ENCODE measurements at regions not wholly inside any gene's neighbourhood (a gene's known extent, or its start where the extent isn't known, plus 50 kb on each side); places are given as distances from the start of the nearest gene placed in this dataset.

DNA sequence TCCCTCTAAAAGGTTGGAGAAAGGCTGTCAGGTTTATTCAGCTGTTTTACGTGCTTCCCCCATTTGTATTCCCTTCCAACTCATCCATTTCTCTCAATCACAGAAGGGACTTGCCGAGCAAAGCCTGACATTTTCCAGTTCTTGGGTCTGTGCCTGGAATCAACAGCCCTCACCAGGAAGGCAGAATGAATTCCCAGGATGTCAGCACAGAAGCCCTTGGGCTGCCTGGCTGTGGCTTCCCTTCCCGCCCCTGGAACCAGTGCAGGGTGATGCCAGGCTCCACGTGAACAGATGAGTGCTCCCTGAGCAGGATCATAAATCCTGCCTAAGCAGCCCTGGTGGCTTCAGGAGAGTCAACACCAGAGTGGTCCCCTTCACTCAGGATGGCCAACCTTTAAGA lies 86.1 kb upstream of the CD83 start:
- Histone ChIP-seq H4K20me1 (ENCODE audit: insufficient read depth, low read length) (no peaks in the 10 kb centered on the region), H3K27ac (ENCODE audit: low read length) (peak overlapping the region; percentile 44; the same call in 1 of the 2 replicates), H3K36me3 (replicated peaks; ENCODE audit: low read depth, low read length) (peaks cover 3% of the 10 kb centered on the region), H3K9me3 (ENCODE audit: insufficient read depth, low read length) (peaks cover 1% of the 10 kb centered on the region; the same call in 1 of the 2 replicates), H2AFZ (ENCODE audit: low read depth, low read length) (no peak overlapping the region), H3K79me2 (ENCODE audit: low read length) (no peaks in the 10 kb centered on the region), H3K4me3 (ENCODE audit: low read length) (no peak overlapping the region), H3K4me1 (ENCODE audit: low read length) (peaks cover 83% of the 10 kb centered on the region), H3K9ac (ENCODE audit: low read length) (no peak overlapping the region), H3K4me2 (ENCODE audit: low read length) (no peak overlapping the region), H3K27me3 (ENCODE audit: low read depth, low read length) (no peaks in the 10 kb centered on the region)
- no peak for TF ChIP-seq EZH2phosphoT487 (IDR thresholded peaks at IDR 0.05; ENCODE audit: low read depth)
- TF ChIP-seq, protein P1, sequence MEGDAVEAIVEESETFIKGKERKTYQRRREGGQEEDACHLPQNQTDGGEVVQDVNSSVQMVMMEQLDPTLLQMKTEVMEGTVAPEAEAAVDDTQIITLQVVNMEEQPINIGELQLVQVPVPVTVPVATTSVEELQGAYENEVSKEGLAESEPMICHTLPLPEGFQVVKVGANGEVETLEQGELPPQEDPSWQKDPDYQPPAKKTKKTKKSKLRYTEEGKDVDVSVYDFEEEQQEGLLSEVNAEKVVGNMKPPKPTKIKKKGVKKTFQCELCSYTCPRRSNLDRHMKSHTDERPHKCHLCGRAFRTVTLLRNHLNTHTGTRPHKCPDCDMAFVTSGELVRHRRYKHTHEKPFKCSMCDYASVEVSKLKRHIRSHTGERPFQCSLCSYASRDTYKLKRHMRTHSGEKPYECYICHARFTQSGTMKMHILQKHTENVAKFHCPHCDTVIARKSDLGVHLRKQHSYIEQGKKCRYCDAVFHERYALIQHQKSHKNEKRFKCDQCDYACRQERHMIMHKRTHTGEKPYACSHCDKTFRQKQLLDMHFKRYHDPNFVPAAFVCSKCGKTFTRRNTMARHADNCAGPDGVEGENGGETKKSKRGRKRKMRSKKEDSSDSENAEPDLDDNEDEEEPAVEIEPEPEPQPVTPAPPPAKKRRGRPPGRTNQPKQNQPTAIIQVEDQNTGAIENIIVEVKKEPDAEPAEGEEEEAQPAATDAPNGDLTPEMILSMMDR (IDR thresholded peaks at IDR 0.05; ENCODE audit: low read depth, low read length), result no peak

DNA sequence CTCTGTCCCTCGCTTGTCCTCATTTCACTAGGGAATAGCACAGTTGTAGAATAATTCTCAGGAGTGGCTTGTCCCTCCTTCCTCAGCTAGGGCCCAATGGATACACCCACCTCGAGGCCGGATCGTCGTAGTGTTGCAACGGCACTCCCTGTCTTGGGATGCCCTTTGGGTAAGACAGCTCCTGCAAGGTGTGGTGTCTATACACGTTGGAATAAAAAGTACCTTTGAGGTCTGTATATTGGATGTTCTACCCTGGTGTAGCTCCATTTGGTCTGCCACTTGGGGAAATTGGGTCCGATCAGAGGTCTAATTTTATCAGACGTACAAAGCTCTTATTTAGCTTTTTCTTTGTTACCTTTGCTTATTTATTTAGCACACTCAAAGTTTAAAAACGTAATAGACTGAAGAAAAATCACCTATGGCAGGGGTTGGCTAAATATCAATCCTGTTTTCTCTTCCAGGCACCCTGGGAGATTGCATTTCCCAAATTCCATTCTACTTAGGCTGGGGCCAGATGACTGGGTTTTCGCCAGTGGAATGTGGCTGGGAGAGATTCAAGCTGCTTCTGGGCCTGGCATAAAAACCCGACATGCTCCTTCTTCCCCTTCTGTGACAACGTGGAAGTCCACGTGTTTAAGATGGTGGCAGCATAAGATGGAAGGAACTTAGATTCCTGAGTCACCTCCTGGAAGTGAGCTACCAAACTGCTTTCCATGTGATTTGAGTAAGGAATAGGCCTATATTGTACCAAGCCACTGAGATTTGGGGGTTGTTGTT lies 82.3 kb upstream of the CD83 start:
- Histone ChIP-seq H3K27me3 (ENCODE audit: low read depth, low read length) (no peaks in the 10 kb centered on the region), H3K4me2 (ENCODE audit: low read length) (peak overlapping the region; percentile 55; the same call in 1 of the 2 replicates), H3K27ac (ENCODE audit: low read length) (peak overlapping the region; percentile 99), H3K9me3 (ENCODE audit: insufficient read depth, low read length) (peaks cover 3% of the 10 kb centered on the region; the same call in 1 of the 2 replicates), H3K36me3 (replicated peaks; ENCODE audit: low read depth, low read length) (peaks cover 3% of the 10 kb centered on the region), H2AFZ (ENCODE audit: low read depth, low read length) (no peak overlapping the region), H4K20me1 (ENCODE audit: insufficient read depth, low read length) (no peaks in the 10 kb centered on the region), H3K4me3 (ENCODE audit: low read length) (no peak overlapping the region), H3K79me2 (ENCODE audit: low read length) (no peaks in the 10 kb centered on the region), H3K9ac (ENCODE audit: low read length) (peak overlapping the region; percentile 69; the same call in 1 of the 2 replicates), H3K4me1 (ENCODE audit: low read length) (peaks cover 87% of the 10 kb centered on the region)
- no peak for TF ChIP-seq EZH2phosphoT487 (IDR thresholded peaks at IDR 0.05; ENCODE audit: low read depth)
- TF ChIP-seq, protein P1 (IDR thresholded peaks at IDR 0.05; ENCODE audit: low read depth, low read length), result no peak

DNA sequence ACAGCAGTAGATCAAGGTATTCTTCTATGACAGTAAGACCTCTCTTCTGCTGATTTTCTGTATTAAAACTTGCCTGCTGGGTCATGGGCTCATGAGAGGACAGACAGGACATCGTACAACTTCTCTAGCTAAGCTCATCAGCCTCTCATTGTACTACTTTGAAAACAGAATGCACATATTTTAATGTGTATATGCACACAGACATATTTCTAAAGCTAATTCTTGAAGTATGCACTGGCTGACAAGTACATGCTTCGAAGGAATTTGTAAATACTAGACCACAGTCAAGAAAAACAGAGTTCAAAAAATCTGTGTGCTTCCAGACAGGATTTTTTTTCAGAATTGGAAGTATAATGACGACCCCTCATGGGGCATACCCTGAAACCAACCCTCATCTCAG lies 81.7 kb upstream of the CD83 start:
- peaks cover 92% of the 10 kb centered on the region for H3K4me1 ChIP-seq (ENCODE audit: low read length)
- peak overlapping the region; percentile 49; the same call in 1 of the 2 replicates for H3K4me3 ChIP-seq (ENCODE audit: low read length)
- H3K9me3 ChIP-seq (ENCODE audit: insufficient read depth, low read length), result peaks cover 3% of the 10 kb centered on the region; the same call in 1 of the 2 replicates
- TF ChIP-seq, protein P1 (IDR thresholded peaks at IDR 0.05; ENCODE audit: low read depth, low read length), result no peak
- TF ChIP-seq EZH2phosphoT487 (IDR thresholded peaks at IDR 0.05; ENCODE audit: low read depth), result no peak
- H4K20me1 ChIP-seq (ENCODE audit: insufficient read depth, low read length), result no peaks in the 10 kb centered on the region
- no peaks in the 10 kb centered on the region for H3K27me3 ChIP-seq (ENCODE audit: low read depth, low read length)
- H3K4me2 ChIP-seq (ENCODE audit: low read length), result peak overlapping the region; percentile 55
- peak overlapping the region; percentile 99 for H3K27ac ChIP-seq (ENCODE audit: low read length)
- no peaks in the 10 kb centered on the region for H3K79me2 ChIP-seq (ENCODE audit: low read length)
- peak overlapping the region; percentile 69; the same call in 1 of the 2 replicates for H3K9ac ChIP-seq (ENCODE audit: low read length)
- H2AFZ ChIP-seq (ENCODE audit: low read depth, low read length), result no peak overlapping the region
- peaks cover 3% of the 10 kb centered on the region for H3K36me3 ChIP-seq (replicated peaks; ENCODE audit: low read depth, low read length)

DNA sequence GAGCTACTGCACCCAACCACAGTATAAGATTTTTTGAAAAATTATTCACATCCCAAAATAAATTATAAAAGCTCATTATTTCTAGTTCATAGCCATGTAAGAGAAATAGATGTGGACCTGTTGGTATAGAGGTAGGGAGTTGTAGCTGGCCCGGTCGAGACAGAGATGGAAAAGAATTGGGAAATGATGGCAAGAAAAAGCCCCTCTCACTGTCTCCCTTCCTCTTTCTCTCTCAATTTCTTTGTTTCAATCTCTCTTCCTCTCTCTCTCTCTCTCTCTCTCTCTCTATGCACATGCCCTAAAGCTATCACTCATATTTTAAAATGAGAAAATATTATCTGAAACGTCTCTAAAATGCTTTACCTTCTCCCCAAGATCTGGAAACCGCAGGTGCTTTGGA lies 80.7 kb upstream of the CD83 start:
- Histone ChIP-seq H3K9ac (ENCODE audit: low read length) (peak overlapping the region; percentile 83; the same call in 1 of the 2 replicates), H3K79me2 (ENCODE audit: low read length) (no peaks in the 10 kb centered on the region), H3K36me3 (replicated peaks; ENCODE audit: low read depth, low read length) (peaks cover 3% of the 10 kb centered on the region), H4K20me1 (ENCODE audit: insufficient read depth, low read length) (no peaks in the 10 kb centered on the region), H3K4me3 (ENCODE audit: low read length) (peak overlapping the region; percentile 49), H3K4me1 (ENCODE audit: low read length) (peaks cover 85% of the 10 kb centered on the region), H3K27me3 (ENCODE audit: low read depth, low read length) (no peaks in the 10 kb centered on the region), H3K4me2 (ENCODE audit: low read length) (peak overlapping the region; percentile 82), H3K27ac (ENCODE audit: low read length) (peak overlapping the region; percentile 99), H2AFZ (ENCODE audit: low read depth, low read length) (no peak overlapping the region), H3K9me3 (ENCODE audit: insufficient read depth, low read length) (peaks cover 3% of the 10 kb centered on the region; the same call in 1 of the 2 replicates)
- TF ChIP-seq EZH2phosphoT487 (IDR thresholded peaks at IDR 0.05; ENCODE audit: low read depth), result no peak
- TF ChIP-seq, protein P1 (IDR thresholded peaks at IDR 0.05; ENCODE audit: low read depth, low read length), result no peak

Measured in OCI-LY3 (cell line).